Central memory CD4-positive, alpha-beta T cell (primary cell): ENCODE measurements at regions not wholly inside any gene's neighbourhood (a gene's known extent, or its start where the extent isn't known, plus 50 kb on each side); places are given as distances from the start of the nearest gene placed in this dataset.

Source experiments
- DNase-seq: peaks from one replicate; pipeline ENCODE4 v3.0.0; 2022

DNA sequence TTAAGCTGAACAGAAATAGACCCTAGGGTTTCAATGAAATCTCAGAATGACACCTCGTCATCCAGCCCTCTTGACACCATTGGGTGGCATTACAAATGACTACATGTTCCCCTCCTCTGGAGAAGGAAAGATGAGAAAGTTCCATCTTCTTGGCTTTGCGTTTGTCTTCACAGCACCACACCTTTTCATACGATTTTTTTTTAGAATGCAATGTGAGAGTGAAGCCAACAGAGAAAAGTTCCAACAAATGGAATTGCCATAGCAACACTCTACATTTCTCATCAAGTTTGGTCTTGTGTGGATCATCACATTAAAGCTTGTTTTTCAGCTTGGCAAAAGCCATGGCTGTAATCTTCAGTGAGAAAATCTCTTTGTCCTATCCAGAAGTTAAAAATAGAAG lies 183.4 kb upstream of the SNX7 start:
- no peak for DNase-seq

GRCh38 chr1:98472878-98473277 lies 188.6 kb upstream of the SNX7 start:
- no peak for DNase-seq

DNA sequence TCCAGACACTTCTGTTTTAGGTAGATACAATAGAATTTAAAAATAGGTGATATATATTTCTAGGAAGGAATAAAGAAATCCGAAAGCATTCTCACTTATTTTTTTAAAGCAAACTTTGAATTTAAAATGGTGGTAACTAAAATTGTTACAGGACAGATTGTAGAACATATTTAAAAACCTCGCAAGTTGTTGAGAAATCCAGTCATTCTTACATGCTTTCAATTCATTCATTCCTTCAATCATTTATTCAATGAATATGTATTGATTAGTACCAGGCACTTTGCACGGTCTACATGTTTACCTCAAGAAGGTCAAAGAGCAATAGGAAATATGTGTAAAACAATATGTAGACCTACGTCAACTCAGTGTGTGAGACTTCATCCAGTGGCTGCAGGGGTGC lies 189.9 kb upstream of the SNX7 start:
- DNase-seq: no peak

DNA sequence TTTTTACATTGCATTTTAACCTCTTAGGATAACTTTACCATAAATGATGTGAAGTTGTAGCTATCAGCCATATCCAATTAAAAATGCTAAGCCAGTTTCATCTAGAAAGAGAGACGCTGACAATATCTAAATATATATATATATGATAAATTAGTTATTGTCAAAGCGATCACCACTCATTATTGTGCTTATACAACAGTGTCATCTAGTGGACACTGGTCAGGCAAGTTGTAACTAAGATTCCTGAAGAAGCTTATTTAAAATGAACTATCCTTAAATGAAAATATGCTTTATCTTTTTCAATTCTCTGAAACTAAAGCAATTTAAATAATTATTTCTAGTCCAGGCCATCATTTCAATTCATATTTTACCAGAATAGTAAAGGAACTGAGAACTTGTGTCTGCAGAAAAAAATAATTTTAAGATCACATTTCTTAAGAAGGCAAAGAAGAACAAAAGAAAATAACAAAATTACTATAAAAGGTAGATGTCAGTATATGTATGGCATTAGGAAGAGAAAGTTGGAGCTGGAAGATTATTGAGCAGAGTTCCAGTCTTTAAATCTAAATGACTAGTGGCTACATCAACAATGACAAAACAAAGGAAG lies 193.3 kb upstream of the SNX7 start:
- DNase-seq: no peak

DNA sequence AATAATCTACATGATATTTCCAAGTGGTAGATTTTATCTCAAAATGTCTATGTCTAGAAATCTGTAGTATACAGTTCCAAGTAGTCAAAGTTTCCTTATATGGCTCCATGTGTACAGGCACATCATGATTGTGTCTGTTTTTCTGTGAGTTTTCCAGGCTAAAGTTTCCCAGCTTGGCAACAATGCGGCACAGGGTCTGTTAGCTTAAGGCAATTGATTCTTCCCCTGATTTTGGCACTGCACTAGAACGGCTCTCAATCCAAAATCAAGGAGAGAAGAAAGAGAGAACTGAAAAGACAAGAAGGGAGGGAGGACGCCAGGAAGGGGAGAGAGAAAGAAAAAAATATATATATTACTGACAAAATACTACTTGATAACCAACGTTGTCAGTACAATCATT lies 193.9 kb upstream of the SNX7 start:
- DNase-seq: no peak

DNA sequence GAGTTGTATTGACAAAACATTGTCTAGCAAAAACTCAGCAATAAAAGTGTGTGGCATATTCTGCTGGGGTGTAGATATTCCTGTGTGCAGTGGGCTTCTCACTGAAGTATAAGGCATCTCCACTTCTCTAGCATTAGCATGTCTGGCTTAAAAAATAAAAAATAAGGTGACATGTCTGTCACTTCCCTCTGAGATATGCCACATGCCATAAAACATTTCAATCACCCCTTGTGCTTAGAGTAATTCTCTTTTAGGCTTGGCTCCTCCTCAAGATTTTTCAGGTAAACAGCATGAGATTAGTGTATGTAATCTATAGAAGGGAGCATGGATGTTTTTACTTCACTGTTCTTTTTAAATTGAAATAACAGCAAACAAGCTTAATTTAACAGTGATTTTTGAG lies 194.4 kb upstream of the SNX7 start:
- no peak for DNase-seq

DNA sequence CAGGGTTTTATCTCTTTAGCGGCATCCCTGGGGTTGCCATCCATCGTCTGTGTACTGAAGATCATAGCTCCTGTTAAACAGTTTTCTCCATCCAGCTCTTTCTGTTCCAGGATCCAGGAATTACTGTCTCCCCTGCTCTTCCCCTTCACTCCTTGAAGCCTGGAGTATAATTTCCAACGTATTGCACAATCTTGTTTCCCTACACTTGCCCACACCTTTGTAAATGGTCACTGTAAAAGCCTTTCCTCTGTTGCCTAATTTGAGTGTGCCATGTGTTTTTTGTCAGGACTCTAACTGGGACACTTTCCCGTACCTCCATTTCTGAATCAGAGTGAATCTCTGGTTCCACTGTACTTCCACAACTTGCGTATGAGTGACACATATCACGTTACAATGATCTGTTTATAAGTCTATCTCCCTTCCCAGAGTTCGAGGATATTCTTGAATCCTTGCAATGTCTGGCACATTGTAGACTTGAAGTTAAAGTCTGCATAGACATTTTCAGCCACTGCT lies 199.6 kb upstream of the SNX7 start:
- DNase-seq: no peak

DNA sequence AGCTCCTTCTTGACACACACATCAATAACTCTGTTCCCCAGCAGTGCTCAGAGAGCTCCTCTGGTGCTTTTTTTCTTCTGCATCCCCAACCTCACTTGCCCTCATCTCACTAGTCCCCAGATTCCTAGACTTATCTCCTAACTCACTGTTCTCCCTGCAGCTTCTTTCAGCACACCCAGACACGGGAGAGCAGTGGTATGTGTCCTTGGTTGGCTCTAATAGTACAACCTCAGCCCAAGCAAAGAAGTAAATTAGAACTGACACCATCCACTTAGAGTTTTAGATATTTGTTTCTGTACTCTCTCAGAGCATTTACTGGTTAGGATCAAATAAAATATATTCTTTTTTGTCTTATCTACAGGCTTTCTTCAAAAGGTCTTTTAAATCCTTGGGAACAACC lies 201.4 kb upstream of the SNX7 start:
- DNase-seq: no peak

GRCh38 chr1:98459486-98459870 lies 202.0 kb upstream of the SNX7 start:
- DNase-seq: no peak

GRCh38 chr1:98458511-98459485 lies 202.7 kb upstream of the SNX7 start:
- DNase-seq: no peak

GRCh38 chr1:98457248-98457647 lies 204.3 kb upstream of the SNX7 start:
- no peak for DNase-seq

GRCh38 chr1:98454666-98455065 lies 206.9 kb upstream of the SNX7 start:
- DNase-seq: no peak

- DNase-seq: no peak
Measured at GRCh38 chr1:98453066-98453465, 208.5 kb upstream of the SNX7 start.

DNA sequence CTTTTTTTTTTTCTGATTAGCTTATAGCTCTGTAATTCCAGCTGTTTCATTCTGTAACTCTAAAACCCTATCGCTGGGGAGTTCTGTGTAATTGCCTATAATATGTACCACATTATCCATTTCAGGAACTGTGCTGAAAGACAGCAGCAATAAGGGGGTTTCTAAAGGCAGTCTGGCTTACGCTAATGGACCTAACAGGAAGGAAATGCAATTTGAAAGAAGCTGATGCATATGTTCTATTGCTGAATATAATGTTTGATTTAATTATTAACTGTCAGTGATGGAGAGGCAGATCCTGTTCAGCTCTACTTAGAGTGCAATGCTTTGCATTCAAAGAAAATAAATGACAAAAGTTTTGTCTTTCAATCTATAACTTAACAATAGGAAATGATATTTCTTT lies 209.4 kb upstream of the SNX7 start:
- DNase-seq: no peak

GRCh38 chr1:98441281-98441680 lies 220.2 kb upstream of the SNX7 start:
- no peak for DNase-seq

DNA sequence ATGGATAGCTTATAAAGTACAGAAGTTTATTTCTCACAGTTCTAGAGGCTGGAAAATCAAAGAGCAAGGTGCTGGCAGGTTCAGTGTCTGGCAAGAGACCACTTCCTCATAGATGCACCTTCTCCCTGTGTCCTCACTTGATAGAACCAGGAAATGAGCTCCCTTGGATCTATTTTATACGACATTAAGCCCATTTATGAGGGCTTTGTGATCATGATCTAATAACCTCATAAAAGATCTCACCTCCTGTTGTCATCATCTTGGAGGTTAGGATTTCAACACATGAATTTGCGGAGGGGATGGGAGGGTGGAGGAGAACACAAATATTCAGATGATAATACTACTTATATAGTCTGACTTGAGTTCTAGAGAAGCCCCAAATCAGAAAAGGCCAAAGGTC lies 222.1 kb upstream of the SNX7 start:
- DNase-seq: no peak

DNA sequence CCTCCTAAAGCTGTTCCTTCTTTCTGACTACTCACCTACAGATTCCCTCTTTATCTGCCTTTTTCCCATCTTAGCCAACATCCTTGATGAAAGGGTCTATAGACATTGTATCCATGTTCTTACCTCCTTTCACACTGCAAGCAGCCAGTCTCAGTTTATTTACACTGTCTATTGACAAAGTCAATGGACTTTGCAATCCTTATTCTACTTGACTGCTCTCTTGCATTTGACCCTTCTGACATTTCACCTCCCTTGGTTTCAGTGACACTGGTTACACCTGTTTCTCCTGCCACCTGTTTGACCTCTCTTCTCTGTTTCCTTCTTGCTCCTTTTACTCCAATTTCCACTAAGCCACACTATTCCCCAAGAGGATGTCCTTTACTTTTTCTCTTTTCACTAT lies 224.0 kb upstream of the SNX7 start:
- no peak for DNase-seq

- DNase-seq: no peak
Measured at GRCh38 chr1:98437011-98437410, 224.5 kb upstream of the SNX7 start.

GRCh38 chr1:98429965-98430443 lies 231.5 kb upstream of the SNX7 start:
- DNase-seq: no peak

DNA sequence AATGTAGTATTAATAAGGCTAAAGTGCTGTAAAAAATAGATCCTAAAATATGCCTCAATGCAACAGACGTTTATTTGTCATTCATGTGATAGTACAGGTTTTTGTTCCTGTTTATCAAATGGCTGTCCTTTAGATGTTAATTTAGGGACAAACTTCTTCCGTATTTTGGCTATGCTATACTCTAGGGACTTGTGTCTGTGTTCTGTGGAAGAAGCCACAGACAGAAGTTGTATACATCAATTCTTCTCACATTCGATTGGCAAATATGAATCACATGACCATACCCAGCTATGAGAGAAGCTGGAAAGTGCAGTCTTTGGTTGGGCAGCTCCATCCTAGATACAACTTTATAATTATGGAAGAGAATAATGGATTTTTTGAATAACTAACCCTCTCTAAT lies 232.7 kb upstream of the SNX7 start:
- no peak for DNase-seq

DNA sequence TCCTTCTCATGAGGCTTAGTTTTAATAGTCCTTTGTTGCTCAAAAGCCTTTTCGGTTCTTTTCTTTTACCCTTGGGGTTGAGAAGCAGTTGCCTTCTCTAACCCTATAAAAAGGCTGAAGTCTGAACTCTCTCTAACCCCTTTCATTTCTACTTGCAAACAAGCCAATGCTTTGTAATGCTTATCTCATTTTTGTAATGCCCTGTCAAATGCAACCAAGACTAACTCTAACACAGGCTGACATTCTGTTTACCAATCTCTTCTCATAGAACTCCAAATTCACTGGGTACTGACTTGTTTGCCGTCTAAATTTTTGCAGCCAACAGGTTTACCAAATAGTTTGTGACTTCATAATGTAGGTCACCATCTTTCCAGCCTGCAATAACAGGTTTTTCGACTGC lies 233.9 kb upstream of the SNX7 start:
- DNase-seq: no peak

- DNase-seq: no peak
Measured at GRCh38 chr1:98426092-98426491, 235.4 kb upstream of the SNX7 start.

DNA sequence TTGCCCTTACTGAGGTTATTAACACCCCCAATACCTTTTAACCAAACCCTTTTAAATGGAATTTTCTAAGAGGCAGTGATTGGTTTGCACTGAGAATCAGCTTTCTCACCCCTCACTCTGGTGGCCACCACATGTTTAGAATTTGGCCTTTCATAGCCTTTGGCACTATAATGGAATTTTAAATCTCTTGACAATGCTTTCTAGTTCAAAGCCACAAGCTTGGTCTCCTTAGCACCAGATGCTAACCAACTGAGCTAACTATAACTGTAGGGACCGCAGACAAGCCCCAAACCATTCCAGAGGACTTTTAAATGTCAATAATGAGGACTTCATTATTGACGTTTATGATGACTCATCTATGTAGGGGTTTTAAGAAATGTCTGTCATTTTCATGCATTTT lies 238.7 kb upstream of the SNX7 start:
- DNase-seq: no peak

GRCh38 chr1:98421085-98421435 lies 240.5 kb upstream of the SNX7 start:
- DNase-seq: no peak
